Ovary (tissue), 3 donors: ENCODE measurements at regions not wholly inside any gene's neighbourhood (a gene's known extent, or its start where the extent isn't known, plus 50 kb on each side); places are given as distances from the start of the nearest gene placed in this dataset.

ENCODE experiments used
- CTCF ChIP-seq, 3 donors: fragments of 450-650 bp in 2 of 3; fragments of 200-600 bp in 1 of 3; IDR thresholded peaks; one replicate each; pipeline versions ENCODE4 v1.5.1 to v1.8.0; 2016 to 2022; ENCODE audit warnings: antibody characterized with exemption in 3 of 3, mild to moderate bottlenecking in 1 of 3
- EP300 ChIP-seq: sonication (generic); formaldehyde crosslinking; IDR thresholded peaks from one replicate; pipeline ENCODE4 v1.6.1; 2017; ENCODE audit warnings: antibody characterized with exemption
- POLR2A ChIP-seq: fragments of 450-650 bp; IDR thresholded peaks from one replicate; pipeline ENCODE4 v1.6.1; 2017; ENCODE audit warnings: antibody characterized with exemption, mild to moderate bottlenecking, moderate library complexity
- donor health status: DM: no; HTN: no; CAD: no.

- TF ChIP-seq CTCF (IDR thresholded peaks at IDR 0.05) (no peak), POLR2A (no peak), EP300 (no peak)
These were observed 72.8 kb upstream of the RAI2 start for GRCh38 chrX:17933856-17934255.
